ENCODE measurements at regions not wholly inside any gene's neighbourhood (a gene's known extent, or its start where the extent isn't known, plus 50 kb on each side); places are given as distances from the start of the nearest gene placed in this dataset.

DNA sequence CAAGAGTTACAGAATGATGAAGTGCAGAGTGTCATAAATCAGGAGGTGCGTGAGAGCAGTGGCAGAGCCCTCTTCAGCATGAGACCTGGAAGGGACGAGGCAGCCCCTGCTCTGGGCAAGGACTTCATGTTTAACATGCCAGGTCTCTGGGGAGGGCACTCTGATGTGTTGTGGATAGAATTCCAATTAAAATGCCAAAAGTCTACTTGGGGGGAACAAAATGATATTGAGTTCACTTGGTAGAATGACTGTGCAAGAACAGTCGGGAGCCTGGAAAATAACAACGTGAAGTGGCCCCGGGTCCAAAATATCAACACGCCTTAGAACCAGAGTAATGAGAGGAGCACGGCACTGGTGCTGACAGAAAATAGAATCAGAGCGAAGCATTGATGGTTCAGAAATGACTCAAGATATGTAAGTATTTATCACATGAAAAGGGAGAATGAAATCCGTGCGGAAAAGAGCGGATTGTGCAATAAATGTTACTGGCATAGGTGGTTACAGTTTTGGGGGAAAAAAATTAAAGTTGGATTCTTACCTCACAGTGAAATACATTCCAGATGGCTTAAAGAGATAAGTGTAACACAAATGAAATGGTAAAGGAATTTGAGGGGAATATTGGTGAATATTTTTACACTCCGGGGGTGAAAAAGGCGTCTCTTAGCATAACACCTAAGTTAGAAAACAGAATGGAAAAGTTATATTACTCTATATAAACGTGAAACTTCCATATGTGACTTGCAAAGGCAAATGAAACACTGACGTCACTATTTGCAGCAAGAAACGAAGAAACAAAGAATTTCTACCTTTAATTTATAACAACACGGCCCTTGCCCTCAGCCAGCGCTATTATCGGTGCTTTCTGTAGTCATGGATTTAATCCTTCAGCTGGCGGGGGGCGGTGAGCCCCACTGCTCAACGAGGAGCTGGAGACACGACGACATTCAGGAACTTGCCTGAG is 159.4 kb upstream of the TWIST2 start:
- no peak for DNase-seq (ENCODE audit: low read depth)

DNA sequence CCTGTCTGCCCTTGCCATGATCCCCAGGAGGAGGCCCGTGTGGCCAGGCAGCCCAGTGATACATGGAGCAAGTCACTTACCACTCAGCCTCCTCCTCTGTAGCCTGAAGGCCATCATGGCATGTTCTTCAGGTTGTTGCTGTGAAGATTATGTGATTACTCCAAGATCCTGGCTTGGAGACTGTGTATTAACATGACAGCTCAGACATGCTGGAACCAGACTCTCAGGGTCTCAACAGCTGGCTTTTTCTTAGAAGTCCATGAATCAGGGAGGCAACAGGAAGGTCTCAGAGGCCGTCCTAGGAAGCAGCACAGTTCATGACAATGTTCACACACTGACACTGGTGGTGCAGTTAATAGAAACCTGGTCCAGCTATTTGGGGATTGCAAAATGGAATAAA is 158.6 kb upstream of the TWIST2 start:
- no peak for DNase-seq (ENCODE audit: low read depth)

DNA sequence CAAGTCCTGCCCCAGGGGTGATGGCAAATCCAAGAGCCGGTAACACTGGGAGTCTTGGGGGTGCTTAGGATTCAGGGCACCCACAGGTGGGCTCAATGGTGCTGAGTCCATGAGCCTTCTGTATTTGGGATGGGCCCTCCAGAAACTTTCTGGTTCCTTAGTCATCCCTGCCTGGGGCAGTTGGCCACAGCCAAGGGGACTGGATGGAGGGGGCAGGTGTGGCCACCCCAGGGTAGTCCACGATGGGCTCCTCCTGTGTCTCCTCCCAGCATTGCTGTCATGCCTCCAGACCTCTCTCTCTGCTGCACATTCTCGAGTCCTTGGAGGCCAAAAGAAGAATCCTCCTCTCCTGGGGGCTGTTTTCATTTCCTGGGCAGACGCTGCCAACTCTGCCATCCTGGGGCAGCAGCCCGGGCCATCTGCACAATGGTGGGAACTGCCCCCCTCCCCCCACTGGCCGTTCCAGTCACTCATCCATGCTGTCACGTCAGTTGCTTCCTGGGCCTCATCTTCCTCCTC is 158.0 kb upstream of the TWIST2 start:
- no peak for DNase-seq (ENCODE audit: low read depth)

DNA sequence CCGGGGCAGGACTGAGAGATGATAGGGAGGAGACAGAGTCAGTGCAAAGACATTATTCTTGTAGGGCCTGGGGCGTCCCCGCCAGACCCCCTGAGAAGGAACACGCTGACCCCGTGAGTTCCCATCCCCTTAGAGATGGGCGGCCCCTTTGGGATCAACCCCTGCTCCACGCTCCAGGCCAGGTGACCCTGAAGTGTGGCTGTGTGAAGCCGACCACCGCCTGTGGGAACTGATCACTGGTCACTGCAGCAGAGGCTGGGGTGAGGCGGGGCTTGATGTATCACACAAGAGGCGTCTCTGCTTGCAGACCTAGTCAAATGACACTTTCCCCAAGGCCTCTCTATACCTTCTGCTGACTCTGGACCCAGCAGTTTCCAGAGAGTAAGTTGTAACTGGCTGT is 157.4 kb upstream of the TWIST2 start:
- no peak for DNase-seq (ENCODE audit: low read depth)

DNA sequence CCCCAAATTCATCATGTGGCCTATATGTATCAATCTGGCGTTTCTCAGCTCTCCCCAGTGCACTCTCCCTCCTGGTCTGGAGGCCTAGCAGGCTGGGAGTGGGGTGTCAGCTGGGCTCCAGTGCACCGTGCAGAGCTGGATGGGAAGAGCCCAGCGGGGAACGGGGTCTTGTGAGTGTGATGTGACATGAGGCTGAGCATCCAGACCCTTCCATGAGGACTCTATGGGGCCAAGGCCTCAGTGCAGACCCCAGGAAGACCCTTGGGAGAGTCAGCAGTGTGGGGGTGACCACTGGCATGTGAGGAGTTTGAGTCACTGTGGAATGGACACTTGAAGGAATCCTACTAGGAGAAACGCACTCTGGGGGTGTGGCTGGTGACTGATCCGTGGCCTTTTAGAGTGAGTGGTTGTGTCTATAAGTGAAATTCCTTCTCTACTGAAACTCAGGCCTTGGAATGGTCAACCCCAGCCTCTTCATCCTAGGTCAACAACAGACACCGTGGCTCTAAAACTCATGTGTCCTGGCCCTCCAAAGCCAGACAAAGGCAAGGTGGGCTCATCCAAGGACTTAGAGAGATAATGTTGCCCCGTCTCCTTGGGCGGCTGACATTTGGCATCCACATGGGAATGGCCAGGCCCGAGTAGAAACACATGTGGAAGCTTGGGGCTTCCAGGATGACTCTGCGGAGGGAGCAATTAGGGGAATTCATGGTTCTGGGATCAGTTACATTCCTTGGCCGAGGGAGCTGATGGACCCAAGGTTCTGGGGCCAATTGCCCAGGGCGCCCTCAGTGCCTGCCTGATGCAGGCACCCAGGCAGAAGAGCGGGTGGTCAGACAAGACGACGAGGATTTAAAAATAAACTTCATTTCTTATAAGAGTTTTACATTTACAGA is 156.0 kb upstream of the TWIST2 start:
- no peak for DNase-seq (ENCODE audit: low read depth)

DNA sequence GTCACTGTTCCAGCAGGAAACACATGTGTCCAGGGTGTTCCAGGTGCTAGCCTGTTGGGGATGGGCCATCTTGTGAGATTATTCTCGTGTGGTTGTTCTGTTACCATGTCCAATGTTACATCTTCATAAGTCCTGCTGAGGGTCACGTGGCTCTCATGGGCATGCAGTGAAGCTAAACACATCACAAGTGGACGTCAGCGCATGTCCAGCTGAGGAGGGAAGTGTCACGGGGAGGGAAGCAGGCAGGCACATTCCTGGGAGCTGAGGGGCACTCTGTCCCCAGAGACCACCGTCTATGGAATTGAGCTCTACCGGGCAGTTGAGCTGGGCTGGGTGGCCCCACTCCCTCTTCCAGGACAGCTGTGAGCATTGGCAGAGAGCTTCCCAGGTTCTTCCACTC is 155.3 kb upstream of the TWIST2 start:
- DNase-seq (ENCODE audit: low read depth) = no peak

DNA sequence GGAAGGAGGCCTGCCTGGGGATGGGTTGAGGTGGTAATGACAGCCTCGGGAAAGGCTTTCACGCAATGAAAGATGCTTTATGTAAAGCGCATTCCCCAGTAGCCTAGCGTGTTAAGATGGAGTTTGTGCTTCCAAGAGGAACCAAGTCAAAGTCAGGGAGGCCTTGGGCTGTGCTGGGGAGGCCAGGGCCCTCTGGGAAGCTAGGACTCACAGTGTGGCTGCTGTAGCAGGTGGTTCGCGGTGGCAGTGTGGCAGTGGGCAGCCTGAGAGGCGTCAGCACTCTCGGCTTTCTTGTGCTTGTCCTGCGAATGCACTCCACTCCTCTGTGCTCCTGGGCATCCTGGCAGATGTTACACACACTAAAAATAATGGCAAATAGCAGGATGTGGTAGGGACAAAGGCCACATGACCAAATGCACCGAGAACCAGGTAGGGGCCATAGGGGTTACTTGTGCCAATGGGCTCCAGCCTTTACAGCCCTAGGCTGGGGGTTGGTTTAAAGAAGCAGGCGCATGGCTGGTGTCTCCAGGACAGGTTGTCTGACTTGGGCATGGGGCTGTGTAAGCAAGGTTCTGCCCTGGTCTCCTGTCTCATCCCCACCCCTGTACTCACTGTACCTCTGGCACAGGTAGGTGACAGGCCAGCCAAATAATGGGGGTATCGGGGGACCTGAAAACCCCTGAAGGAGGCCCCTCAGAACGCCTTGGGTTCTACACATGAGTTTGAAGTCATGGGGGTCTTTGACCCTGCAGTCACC is 154.4 kb upstream of the TWIST2 start:
- DNase-seq (ENCODE audit: low read depth) = no peak

DNA sequence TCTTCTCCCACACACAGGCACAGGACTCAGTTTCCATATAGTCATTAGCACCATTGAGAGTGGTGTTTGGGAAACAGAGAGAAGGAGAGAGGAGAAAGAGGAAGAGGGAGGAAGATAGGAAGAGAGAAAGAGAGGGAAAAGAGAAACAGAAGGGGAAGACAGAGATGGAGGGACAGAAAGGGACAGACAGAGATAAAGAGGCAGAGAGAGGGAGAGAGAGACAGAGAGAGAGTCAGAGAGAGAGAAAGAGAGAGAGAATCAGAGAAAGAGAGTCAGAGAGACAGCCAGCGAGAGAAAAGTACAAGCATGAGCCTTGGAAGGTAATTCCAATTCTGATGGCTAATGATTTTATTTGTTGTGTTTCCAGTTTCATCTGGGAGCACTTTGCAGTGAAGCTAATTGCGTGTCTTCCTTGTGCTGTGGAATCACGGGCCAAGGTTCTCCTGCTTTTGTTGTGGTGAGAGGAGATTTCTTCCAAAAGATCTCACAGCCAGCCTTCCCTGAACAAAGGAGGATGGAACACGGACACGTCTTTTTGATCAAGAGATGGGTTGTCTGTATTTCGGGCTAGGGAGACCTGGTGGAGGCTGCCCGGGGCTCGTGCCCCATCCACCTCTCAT is 153.6 kb upstream of the TWIST2 start:
- DNase-seq (ENCODE audit: low read depth) = no peak

DNA sequence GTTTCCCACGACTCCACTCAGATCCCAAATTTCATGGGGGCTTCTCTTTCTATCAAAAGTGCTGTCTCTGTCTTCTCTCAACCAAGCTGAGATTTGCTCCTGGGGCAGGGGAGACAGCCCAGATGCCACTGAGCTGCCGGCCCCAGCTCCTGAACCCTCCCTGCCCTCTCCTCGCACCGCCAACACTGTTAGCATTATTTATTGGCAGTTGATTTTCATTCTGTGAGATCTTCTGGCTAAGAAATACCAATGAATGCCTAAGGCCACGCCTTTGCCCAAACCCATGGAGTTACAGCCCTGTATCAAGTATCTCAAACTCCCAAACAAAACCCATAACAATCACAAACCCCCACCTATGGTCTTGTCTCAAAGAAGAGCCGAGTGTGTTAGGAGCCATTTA is 153.0 kb upstream of the TWIST2 start:
- DNase-seq (ENCODE audit: low read depth) = no peak

DNA sequence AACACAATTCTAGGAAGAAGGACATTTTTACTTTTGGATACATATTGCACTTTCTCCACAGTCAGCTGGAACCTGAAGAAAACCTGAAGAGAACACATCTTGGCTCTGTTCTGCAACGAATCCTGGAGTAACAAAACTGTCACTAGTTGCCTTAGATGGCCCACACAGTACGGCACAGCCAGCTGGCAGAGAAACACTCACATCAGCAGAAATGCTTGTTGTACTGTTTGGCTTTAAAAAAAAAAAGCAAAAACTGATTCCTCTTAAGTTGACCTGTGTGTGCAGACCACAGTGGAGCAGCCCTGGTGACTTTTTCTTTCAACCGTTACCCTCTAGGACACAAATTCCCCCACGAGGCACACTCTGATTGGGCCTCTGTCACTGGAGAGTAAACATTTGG is 152.3 kb upstream of the TWIST2 start:
- no peak for DNase-seq (ENCODE audit: low read depth)

DNA sequence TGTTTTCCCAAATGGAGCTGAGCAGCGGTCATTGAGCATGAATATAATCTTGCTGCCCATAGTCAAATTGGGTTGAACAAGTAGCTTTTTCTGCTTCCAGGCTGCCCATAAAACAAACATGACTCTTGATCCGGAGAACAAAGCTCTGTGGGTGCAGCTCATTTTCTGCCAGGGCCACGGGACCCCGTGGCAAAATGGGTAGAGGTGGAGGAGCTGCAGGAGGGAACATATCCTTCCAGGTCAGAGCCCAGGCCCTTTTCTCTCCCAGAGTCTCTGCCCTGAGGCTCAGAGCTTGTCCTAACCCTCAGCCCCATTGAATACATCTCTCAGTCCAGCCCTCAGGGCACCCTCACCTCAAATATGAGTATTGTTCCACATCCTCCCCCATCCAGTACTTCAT is 151.6 kb upstream of the TWIST2 start:
- DNase-seq (ENCODE audit: low read depth) = no peak

DNA sequence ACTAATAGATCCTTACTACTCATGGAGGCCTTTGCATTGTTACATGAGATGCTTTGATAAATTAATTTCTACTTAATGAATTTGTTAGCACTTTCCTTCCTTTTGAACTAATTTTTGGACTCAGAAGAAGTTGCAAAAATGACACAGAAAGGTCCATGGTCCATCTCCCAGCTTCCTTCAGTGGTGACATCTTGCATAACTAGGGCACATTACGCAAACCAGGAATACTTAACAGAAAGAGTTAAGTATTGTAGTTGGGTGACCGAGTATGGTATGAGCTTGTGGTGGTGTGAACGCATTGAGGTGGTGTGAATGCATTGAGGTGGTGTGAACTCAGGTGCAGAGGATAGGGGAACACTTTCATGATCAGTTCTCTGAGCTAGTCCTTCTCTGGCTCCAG is 151.1 kb upstream of the TWIST2 start:
- no peak for DNase-seq (ENCODE audit: low read depth)

DNA sequence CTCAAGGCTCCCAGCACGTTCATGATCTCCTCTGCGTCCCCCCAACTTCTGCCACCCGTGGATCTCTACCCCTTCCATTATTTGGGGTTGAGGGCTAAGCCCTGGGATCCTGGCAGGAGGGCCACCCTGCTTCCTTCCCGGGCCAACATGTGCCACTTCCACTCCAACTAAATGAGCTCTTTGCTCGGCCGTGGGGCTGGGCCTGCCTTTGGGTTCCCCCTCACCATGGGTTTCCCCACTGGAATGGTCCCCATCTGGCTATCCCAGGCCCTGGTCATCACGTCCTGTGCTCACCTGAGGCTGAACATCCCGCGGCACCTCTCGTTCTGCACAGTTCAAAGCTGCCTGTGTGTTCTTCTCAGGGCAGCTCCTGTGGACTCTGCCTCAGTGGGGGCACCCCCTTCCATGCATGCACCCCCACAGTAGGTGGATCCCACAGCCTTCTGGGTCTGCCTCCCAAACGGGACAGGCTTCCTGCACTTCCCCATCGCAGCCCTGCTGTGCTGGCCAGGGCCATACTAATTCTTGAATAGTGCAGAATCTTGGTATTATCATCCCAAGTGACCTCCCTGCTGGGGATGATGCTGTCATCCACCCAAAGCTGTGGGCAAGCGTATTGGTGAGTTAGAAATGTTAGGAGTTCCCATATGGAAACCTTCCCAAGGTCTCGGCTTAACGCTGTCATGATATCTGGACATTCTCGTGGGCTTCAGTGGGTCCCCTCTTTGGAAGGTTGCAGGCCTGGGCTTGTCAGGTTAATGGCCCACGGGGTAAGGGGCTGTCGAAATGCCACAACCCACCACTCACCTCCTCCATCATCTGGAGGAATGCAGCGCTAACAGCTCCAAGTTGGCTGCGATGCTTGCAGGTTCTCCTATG is 150.5 kb upstream of the TWIST2 start:
- no peak for DNase-seq (ENCODE audit: low read depth)

DNA sequence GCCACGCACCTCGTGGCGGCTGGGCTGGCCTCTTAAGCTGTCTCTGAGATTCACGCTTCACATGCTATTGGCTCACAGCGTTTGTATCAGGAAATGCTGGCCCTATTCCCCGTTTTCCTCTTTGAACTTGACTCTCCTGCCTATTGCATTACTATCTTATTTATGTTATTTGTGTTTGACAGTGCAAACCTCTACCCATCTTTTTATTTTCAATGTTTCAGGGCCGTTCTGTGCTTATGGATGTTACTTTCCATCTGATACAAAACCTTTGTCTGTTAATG is 149.9 kb upstream of the TWIST2 start:
- no peak for DNase-seq (ENCODE audit: low read depth)

DNA sequence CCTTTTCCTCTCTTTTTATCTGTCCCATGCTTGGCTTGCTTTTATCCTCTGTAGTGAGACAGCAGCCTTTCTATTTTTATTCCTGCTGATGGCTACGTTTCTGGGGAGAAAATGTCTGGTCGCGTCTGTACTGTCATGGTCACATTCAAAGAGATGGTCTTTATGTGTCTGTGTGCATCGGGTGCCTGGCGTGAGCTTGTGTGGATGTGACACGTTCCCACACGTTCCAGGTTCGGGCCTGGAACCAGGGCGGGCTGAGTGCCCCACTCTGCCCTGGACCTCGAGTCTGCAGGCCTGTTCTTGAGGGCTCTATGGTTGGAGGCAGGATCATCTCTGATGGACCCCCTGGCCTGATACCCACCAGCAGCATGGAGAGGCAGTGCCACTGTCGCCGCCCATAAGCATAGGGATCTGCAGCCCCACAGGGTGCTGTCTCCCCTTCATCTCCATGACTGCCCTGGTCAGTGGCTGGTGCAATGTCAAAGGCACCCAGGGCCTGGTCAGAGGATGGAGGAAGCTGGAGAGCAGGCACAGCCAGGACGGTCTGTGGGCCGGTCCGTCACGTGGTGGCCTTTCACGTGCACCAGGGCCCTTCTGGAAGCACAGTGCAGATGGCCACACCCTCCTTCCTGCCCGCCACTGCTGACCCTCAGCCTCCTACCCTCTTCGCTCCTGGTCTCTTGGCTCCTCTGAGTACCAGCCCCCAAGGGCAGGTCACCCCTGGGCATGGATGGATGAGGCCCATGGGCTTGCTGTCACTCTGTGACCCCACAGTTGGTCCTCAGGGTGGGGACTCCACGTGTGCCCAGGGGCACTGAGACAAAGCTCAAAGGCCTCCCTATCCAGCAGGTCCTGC is 149.2 kb upstream of the TWIST2 start:
- no peak for DNase-seq (ENCODE audit: low read depth)

DNA sequence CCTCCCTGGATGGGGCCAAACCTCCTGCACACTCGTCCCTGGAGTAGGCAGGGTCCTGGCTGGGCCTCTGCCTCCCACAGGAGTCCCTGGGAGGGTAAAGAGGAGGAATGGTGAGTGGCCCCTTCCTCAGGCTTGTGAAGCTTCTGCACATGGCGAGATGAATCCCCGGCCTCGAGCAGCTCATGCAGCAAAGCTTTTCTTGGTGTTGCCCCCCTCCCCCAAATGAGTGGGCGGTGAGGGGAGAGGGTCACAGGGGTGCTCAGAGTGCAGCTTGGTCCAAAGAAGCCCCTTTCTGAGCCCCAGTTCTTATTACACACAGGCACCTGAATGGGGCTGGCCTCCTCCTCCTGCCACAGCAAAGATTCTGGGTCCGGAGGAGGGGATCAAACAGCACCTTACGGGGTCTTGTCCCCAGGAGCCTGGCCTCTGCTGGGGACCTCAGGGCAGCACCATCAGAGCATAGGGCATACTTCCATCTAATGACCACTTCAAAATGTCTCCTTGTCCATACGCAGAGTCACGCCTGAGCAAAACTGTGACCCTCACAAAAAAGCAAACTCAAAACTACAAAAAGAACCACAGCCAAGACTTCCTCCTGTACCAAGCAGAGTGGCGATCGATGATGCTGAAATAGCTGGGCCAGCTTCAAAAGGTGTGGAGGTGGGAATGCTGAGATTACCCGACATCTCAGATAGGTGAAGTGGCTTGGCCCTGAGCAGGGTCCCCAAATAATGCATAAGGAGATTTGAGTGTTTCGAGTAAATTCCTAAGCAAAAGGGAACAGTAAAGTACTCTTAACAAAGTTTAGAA is 148.4 kb upstream of the TWIST2 start:
- DNase-seq (ENCODE audit: low read depth) = no peak

DNA sequence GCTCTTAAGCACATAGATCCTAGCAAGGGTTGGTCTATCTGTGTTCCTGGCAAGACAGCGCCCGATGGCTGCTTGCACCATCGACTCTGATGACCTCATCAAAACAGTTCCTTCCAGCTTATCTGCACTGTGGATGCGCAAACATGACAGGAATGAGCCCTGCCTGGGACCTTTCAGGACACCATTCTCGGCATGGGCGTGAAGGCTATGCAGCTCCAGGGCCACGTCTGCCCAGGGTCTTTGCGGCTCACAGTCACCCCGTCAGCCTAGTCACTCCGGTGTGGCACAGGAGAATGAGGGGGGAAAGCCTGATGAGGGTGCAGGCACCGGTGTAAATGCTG is 147.8 kb upstream of the TWIST2 start:
- no peak for DNase-seq (ENCODE audit: low read depth)

DNA sequence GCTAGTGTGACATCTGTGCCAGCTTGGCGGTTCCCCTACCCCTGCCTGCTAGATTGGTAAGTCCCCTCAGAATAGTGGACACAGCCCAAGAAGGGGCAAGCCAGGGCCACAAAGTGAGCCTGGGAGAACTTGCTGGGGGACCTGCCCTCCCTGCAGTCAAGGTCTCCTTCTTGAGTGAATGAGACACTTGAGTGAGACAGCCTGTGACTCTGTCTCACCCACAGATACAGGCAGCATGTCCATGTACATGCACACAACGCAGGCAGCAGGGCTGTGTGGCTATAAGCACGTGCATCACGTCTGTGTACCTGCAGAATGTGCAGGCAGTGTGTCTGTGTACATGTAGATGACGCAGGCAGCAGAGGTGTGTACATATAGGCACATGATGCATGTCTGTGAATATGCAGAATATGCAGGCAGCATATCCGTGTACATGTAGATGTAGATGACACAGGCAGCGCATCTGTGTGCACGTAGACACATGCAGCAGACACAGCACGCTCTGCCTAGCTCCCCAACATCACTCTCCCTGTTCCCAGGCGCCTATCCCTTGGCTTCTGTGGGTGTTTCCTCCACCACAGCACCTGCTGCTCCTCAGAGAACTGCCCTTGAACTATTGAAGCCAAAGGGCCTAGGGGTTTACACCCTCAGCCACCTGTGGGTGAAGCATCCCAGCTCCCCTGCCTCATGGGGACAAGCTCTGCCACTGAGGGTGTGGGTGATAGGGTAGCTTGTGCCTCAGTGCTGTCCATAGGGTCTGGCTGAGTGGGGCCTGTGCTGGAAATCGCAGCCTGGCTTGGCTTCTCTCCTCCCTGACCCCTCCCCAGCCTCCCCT is 147.2 kb upstream of the TWIST2 start:
- no peak for DNase-seq (ENCODE audit: low read depth)

All from activated T-helper 9 cell treated with anti-CD3 and anti-CD28 coated beads, Interleukin-2, amount 50 U/mL, for 16 hours (primary cell).